Erythroblast (primary cell): ENCODE measurements at regions not wholly inside any gene's neighbourhood (a gene's known extent, or its start where the extent isn't known, plus 50 kb on each side); places are given as distances from the start of the nearest gene placed in this dataset.
"Not testable (repeated sequence)": the region's sequence is repeated elsewhere in the genome, so short reads cannot be mapped to it uniquely, and the experiment has no call there.

ENCODE experiments used
- DNase-seq, 2 experiments: peaks; one replicate each; lab custom pipeline; 2025; lab: John Stamatoyannopoulos, UW
- GATA1 ChIP-seq: IDR thresholded peaks from 2 replicates; pipeline ENCODE4 v1.6.1; 2011; ENCODE audit warnings: low read depth, mild to moderate bottlenecking, control low read depth, low read length, moderate library complexity
- POLR2A ChIP-seq: IDR thresholded peaks from 2 replicates; pipeline ENCODE4 v1.6.1; 2011; ENCODE audit warnings: mild to moderate bottlenecking, low read length

- no peak for DNase-seq
- TF ChIP-seq GATA1 (no peak), POLR2A (no peak)
These were observed 127.5 kb upstream of the CRHR1 start for GRCh38 chr17:45656527-45657181.

GRCh38 chr17:45660474-45660873 lies 123.6 kb upstream of the CRHR1 start:
- no peak for DNase-seq
- TF ChIP-seq POLR2A, result no peak
- TF ChIP-seq GATA1, result no peak

DNA sequence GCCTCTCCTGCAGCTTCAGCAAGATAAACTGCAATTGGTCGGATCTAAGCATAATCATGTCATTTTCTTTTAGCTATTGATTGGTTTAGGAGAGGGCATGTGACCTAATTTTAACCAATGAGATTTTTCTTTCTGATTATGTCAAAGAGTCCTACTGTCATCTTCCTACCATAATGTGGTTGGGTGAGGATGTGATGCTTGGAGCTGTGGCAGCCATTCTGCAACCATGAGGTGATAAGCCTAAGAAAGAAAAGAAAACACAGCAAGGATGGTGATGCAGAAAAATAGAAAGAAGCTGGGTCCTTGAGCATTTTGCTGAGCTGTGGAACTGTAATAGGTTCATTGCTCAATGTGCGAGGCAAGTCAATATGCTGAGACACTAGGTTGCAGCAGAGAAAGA lies 121.7 kb upstream of the CRHR1 start:
- no peak for DNase-seq
- no peak for TF ChIP-seq GATA1
- TF ChIP-seq POLR2A, result no peak

- no peak for DNase-seq
- no peak for TF ChIP-seq GATA1
- no peak for TF ChIP-seq POLR2A
These were observed 120.3 kb upstream of the CRHR1 start for GRCh38 chr17:45663772-45664171.

DNA sequence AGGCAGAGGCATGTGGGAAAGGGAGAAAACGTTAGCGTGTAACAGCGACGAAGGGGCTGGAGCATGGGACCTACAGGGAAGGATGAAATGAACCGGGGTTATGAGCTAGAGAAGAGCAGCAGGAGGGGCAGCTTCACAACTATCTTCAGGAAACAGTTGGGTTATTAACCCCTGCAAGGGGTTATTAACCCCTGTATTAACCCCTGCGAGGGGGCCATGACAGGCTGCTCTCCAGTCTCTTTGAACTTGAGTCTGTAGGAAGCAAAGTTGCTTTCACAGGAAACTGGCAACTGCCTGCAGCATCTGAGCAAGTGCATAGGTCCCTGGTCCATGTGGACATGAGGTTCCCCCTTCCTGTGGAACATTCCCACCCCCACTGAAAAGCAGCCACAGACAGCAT lies 119.2 kb upstream of the CRHR1 start:
- TF ChIP-seq GATA1, result no peak
- DNase-seq, result no peak

DNA sequence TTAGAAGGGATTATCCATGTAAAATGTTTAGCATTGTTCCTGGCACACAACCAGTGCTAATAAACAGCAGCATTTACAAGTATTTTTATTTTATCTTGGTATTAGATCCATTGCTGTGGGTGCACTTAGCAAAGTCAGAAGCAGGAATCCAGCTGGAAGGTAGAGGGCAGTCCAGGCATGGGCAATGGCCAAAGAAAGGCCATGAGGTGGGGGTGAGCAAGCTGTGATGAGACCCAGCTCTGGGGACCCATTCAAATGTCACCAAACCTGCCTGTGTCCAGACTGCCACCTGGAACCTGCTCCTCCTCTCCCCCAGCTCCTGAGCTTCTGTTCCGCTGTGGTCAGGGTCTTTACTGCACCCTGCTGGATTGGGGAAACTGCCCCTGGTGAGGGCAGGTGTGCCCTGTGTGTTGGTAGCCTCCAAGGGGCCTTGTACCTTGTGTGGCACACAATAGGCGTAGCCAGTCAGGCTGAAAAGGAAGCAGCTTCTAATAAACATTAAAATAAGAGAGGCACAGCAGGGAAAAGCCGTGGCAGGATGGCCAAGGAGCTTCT lies 118.0 kb upstream of the CRHR1 start:
- DNase-seq, result no peak
- TF ChIP-seq GATA1 (no peak), POLR2A (no peak)

- no peak for TF ChIP-seq POLR2A
- no peak for TF ChIP-seq GATA1
- DNase-seq, result no peak
These were observed 117.5 kb upstream of the CRHR1 start for GRCh38 chr17:45666641-45667040.

DNA sequence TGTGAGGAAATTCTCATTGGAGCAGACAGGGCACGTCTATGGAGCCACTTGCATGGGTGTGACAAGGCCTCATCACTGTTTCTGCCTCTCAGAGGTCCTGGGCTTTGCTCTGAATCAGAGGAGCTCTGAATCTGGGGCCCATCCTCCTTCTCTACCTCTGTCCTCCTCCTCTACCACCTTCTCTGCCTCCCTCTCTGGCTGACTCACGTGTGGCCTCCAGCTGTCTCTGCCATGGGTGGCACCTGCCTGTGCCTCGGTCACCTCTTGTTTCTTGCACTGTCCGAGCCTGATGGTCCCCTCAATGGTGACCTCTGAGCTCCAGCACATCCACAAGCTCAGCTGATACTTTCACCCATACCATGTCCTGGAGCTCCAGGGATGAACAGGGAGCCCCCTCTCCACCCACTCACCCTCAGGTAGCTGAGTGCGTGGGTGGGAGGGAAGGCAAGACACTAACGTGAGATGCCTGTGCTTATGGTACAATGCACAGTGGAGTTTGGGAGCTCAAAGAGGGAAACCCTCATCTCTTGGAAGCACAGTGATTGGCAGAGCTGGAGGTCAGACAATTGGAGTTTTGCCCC lies 116.4 kb upstream of the CRHR1 start:
- DNase-seq, result no peak
- TF ChIP-seq GATA1 (no peak), POLR2A (no peak)

DNA sequence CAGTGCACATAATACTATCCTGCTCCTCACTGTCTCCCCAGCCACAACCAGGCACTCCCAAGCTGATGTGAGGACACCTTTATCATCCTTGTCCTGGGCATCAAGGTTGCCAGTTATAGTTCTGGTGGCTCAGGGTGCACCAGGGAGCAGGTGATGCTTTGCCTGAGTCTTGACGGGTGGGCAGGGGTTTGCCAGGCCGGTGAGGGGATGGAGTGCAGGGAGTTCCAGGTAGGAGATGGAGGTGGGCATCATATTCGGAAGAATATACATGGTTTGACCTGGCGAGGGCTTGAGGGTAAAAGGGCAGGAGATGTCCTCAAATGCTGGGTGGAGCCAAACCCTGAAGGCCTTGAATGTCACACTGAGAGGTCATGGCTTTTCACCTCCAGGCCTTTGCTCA lies 115.8 kb upstream of the CRHR1 start:
- DNase-seq, result no peak
- no peak for TF ChIP-seq GATA1
- no peak for TF ChIP-seq POLR2A

DNA sequence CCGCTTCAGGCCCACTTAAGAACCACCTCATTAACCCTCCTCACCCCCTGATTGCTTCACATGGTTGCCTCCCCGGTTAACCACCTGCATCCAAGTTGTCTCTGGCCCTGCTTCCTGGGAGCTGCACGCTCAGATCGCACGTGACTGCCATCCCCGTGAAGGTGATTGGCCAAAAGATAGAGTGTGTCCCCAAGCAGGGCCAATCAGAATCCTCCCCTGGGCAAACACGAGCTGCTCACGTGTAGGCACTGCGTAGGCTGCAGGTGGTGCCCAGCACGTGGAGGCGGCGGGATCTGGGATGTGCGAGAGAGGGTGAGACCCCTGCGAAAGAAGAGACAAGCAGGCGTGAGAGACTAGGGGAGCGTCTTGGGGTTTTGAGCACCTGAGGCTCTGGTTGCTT lies 111.8 kb upstream of the CRHR1 start:
- no peak for TF ChIP-seq GATA1
- no peak for TF ChIP-seq POLR2A
- no peak for DNase-seq

DNA sequence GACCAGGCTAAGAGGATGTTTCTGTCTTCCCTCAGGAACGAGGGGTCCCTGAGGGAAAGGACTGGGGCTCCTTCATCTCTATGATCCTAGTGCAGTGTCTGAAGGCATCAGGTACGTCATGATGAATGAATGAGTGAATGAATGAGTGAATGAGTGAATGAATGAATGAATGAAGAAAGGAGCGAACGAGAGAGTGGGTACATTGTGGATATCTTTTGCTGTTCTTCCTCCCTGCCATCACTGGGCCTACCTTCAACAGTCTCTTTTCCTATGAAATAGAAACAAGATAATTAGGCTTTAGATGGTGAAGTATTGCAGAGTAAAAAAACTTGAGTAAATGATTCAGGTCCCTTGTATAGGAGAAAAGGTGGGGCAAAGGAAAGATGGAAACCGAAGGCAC lies 111.3 kb upstream of the CRHR1 start:
- TF ChIP-seq GATA1, result no peak
- TF ChIP-seq POLR2A, result no peak
- DNase-seq, result no peak

- DNase-seq, result not testable (repeated sequence)
These were observed 110.4 kb upstream of the CRHR1 start for GRCh38 chr17:45673759-45674158.

DNA sequence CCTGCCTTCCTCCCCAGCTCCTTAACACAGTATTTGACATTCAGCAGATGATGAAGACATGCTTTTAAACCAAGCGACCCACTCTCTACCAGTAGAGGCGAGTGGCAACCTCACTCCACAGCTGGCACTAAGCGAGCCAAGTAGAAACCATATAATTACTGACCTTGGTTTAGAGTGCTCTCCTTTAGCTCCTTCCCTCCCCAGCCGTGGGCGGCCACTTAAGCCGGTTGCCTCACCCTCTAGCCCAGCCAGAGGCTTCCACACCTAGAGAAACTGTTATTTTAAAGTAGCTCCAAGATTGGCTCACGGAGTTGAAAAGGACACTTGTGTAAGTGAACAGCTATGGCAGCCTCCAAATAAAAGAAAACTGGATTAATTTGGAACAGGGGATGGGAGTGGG lies 109.1 kb upstream of the CRHR1 start:
- DNase-seq, result no peak
- no peak for TF ChIP-seq POLR2A
- no peak for TF ChIP-seq GATA1

- DNase-seq, result no peak
- TF ChIP-seq GATA1 (no peak), POLR2A (no peak)
These were observed 108.2 kb upstream of the CRHR1 start for GRCh38 chr17:45675892-45676291.

DNA sequence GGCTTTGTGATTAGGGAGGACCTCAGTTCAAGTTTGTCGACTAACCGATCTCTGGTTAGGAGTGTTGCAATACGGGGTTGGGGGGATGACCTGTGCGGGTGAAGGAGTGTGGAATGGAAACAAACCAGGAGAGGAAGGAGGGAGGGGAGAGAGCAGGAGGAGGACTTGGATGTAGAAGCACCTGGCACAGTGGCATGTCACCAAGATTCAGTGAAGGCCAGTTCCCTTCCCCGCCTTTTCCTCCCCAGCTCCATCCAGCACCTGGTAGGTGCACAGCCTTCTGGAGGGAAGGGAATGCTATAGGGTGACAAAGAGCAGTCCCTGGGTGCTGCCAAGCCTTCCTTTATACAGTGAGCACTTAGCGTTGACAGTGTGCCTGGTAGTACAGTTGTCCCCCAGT lies 107.4 kb upstream of the CRHR1 start:
- no peak for DNase-seq
- TF ChIP-seq POLR2A (no peak), GATA1 (no peak)

GRCh38 chr17:45677770-45678169 lies 106.3 kb upstream of the CRHR1 start:
- DNase-seq, result no peak
- no peak for TF ChIP-seq GATA1
- TF ChIP-seq POLR2A, result no peak
